Activated CD8-positive, alpha-beta memory T cell treated with anti-CD3 and anti-CD28 coated beads, Interleukin-2, amount 50 U/mL, for 4 hours (primary cell): ENCODE measurements at regions not wholly inside any gene's neighbourhood (a gene's known extent, or its start where the extent isn't known, plus 50 kb on each side); places are given as distances from the start of the nearest gene placed in this dataset.

Source experiments
- DNase-seq: peaks from one replicate; pipeline ENCODE4 v3.0.0-alpha.2; 2020

GRCh38 chr22:48603621-48604320, 1223.9 kb downstream of the BRD1 start:
- no peak for DNase-seq

DNA sequence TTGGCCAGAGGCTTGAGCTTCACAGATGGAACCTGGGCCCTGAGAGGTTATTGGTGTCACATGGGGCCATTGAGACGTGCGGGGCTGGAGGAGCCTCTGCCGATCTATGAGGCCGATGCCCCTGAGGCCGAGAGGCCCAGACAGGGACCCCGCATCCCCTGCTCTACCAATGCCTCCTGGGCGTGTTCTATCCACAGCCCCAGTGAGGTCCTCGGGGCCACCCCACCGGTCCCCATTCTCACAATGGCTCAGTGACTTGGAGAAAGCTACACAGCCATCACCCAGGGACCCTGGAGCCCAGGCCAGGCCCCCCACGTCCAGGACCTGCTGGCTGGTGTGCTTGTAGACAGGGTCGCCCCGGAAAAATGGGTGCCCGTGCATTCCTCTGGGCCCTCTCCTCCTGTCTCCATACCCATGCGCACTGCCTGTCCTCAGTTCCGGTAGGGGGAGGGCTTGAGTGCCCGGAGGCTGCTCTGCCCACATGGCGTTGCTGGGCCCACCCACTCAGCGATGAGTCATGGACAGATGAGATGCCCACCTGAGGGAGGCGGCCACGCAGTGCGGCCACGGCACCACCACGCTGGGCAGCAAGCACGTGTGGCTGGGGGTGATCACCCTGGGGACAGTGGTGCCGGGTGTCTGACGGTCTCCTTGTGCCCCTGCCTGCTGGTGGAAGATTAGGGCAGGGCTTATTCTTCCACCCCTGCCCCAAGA, 1224.7 kb downstream of the BRD1 start:
- DNase-seq: no peak

GRCh38 chr22:48600681-48601080, 1227.0 kb downstream of the BRD1 start:
- no peak for DNase-seq

GRCh38 chr22:48600171-48600570, 1227.5 kb downstream of the BRD1 start:
- DNase-seq: no peak

DNA sequence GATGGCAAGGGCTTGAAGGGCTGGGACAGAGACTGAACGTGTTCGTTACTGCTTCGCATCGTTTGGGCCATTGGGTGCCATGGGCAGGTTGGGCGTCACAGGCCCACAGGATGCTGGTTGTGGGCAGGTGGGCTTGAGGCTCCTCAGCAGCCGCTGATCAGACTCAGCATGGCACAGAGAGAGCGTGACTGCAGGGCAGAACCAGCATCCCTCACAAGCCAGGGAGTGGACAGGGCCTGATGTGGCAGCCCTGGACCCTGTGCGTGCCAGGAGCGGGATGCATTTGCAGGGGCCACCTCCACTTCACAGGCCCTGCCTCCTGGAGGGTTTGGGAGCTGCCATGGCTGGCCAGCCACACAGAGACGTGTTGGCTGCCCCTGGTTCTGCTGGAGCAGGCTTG, 1228.3 kb downstream of the BRD1 start:
- DNase-seq: no peak

DNA sequence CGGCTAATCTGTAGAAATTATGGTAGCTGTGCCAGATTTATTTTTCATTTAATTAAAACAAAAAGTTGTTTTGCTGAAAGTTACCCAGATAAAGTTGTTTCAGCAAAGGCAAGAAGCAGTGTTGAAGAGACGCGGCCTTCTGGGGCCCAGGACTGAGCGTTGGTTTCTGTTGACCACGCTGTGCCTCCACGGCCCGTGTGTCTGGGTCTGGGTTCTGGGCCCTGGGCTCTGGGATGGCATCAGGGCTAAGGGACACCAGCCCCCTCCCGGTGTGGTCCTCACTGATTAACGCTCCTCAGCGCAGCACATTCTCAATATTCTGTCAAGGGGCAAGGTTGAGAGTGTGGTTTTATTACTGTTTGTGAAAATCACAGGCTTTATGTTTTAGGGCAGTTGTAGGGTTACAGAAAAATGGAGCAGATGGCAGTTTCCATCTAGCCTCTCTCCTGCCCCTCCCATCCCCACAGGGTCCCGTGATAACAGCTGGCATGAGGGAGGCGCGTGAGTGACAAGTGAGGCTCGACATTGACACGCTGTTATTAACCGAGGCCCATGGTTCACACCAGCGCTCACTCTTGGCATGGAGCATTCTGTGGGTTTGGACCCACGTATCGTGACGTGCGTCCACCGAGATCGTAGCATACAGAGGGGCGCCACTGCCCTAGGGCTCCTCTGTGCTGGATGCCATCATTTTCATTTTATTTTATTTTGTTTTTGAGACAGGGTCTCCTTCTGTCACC, 1231.4 kb downstream of the BRD1 start:
- no peak for DNase-seq

GRCh38 chr22:48595511-48595905, 1232.2 kb downstream of the BRD1 start:
- no peak for DNase-seq

- DNase-seq: no peak
Measured at GRCh38 chr22:48594757-48595510, 1232.7 kb downstream of the BRD1 start.

DNA sequence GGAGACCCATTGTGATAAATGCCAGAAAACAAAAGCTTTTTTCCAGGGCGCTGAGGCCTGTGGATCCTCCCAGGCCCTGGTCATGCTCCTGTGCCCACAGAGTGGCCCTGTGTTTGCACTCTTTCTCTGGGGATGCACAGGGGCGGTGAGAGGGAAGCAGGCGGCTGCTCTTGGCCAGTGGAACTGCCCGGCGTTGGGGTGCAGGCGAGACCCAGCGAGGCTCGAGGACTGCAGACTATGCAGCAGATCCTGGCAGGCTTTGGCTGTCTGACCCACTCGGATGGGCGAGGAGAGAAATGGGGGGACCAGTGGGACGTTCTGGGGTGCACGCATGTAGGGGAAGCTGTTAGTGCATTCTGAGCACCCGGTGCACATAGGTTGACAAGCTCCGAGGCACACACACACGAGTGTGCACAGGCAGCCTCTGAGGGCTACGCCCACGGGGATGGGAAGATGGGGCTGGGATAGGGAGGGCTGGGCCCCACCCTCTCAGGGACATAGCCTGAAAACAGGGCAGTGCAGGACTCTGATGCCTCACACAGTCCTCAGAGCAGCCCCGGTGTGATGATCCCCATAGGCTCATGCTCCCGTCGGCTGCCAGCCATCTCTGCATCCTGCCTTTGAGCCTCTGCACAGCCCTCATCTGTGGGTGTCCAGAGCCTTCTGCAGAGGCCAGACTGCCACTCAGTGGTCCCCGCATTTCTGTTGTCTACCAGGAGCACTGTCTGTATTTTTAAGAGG, 1233.5 kb downstream of the BRD1 start:
- DNase-seq: no peak

- no peak for DNase-seq
Measured at GRCh38 chr22:48593551-48593950, 1234.1 kb downstream of the BRD1 start.

GRCh38 chr22:48592931-48593330, 1234.7 kb downstream of the BRD1 start:
- no peak for DNase-seq

GRCh38 chr22:48592488-48592887, 1235.2 kb downstream of the BRD1 start:
- DNase-seq: no peak

- no peak for DNase-seq
Measured at GRCh38 chr22:48592066-48592345, 1235.7 kb downstream of the BRD1 start.

GRCh38 chr22:48591286-48592065, 1236.2 kb downstream of the BRD1 start:
- no peak for DNase-seq

DNA sequence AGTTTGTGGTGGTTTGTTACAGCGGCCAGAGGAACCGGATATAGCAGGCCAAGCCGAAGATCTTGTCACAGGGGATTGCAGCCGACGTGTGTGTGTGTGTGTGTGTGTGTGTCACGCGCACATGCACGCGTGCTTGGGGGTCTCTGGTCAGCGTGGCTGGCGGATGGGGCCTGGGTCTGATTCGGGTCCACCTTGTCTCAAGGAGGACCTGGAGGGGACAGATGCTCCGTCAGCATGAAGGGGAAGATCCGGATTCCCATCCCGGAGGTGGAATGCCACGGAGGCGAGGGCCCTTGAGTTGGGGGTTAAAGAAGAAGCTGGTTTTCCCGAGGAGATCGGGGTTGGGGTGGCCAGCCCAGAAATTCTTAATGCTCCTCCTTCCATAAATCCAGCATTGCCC, 1237.8 kb downstream of the BRD1 start:
- DNase-seq: no peak

- no peak for DNase-seq
Measured at GRCh38 chr22:48588878-48589450, 1238.7 kb downstream of the BRD1 start.

GRCh38 chr22:48588151-48588877, 1239.4 kb downstream of the BRD1 start:
- DNase-seq: no peak

DNA sequence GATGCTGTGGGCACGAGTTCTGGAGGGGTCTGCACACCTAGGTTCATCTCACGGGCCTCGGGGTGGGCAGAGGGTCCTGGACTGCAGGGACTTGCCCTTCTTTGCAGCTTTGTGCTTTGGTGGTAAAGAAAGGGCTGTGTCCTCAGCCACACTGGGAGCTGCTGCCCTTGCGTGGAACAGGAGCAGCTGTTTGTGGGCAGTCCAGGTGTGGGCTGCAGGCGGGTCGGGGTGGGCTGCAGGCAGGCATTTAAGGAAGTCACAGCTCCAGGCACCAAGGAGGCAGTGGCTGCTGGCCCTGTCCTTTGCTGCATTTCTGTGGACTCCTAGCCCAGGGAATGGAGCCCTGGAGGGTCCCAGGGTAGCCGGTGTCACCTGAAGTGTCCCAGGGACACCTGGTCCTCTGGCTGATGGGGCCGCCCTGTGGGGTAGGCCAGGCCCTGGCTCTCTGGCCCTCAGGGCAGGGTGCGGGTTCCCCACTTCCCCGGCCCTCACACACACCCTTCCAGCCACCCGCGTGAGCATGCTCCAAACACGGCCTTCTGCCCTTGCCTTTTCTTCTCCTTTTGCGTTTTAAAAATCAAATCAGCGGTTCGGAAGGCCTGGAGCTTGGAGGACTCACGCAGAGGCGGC, 1240.3 kb downstream of the BRD1 start:
- DNase-seq: no peak

GRCh38 chr22:48586799-48587185, 1240.9 kb downstream of the BRD1 start:
- no peak for DNase-seq
